ENCODE measurements at regions not wholly inside any gene's neighbourhood (a gene's known extent, or its start where the extent isn't known, plus 50 kb on each side); places are given as distances from the start of the nearest gene placed in this dataset.

DNA sequence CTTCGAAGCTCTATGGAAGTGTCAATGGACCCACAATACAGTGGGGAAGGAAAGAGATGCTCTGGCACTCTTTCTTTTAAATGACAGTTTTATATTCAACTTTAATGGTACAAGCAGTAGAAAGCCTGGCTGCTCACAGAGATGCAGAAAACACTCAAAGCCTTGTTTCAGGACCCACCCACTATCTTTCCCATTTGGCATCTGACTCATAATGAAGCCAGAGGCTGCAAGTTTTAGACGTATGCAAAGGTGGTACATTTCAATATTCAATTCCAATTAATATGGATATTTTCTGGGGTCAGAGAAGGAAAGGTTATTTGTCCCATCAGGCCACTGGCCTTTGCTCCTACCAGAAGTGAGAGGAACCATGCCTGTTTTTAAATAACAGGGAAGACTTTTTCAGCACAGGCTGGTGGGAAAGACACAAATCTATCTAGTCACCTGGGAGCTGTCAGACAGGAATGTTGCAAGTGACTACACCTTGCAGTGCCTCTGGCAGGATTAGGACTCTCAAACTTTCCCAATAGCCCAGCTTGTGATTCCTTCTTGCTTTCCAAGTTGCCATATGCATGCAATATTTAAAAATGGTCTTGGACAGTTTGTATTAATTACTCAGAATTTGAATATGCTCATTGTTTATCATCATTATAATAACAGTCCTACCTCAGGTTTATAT is 70.0 kb upstream of the RAB40AL start:
- H3K4me3 ChIP-seq (ENCODE audit: insufficient read depth, low read length, poor library complexity, severe bottlenecking): no peak overlapping the region
- no peaks in the 10 kb centered on the region for H3F3A ChIP-seq (ENCODE audit: insufficient read depth)
- H3K9me3 ChIP-seq (ENCODE audit: insufficient read depth, low read length): no peaks in the 10 kb centered on the region
- H3K79me2 ChIP-seq (ENCODE audit: insufficient read depth, low read length): no peaks in the 10 kb centered on the region
- H3K27me3 ChIP-seq (ENCODE audit: low read length): no peaks in the 10 kb centered on the region
- TF ChIP-seq EZH2phosphoT487 (conservative IDR thresholded peaks at IDR 0.05; ENCODE audit: low read length) (no peak), CTCF (IDR thresholded peaks at IDR 0.05; ENCODE audit: insufficient read depth, low read length, poor library complexity, severe bottlenecking) (no peak)
- no peaks in the 10 kb centered on the region for H3K36me3 ChIP-seq (ENCODE audit: low read length)
- H3K27ac ChIP-seq (ENCODE audit: low read depth, low read length): no peak overlapping the region
- no peaks in the 10 kb centered on the region for H4K20me1 ChIP-seq (ENCODE audit: low read depth, low read length)
- H3K4me2 ChIP-seq (ENCODE audit: low read depth, low read length, poor library complexity, severe bottlenecking): no peak overlapping the region
- H3K9ac ChIP-seq (ENCODE audit: low read length): no peak overlapping the region
- H2AFZ ChIP-seq (ENCODE audit: low read depth, low read length, severe bottlenecking): no peak overlapping the region
- H3K9me2 ChIP-seq (replicated peaks; ENCODE audit: insufficient read depth, low read length): no peaks in the 10 kb centered on the region

DNA sequence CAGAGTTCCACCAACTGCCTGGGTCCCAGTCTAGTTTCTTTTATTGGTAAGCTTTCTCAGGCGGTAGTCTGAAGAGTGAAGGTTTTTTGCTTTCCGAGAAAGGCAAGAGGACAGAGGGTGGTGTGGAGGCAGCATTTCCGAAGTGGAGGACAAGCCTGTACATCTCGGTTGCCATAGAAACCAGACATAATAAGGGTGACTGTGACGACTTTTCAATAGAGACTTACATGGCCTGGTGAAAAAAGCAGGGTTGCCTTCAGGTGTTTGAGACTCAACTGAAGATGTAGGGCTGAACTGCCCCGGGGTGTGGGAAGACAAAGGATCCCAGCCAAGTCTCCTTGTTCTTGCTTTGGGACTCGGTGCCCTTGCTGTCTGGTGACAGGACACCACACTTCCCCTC is 53.6 kb upstream of the RAB40AL start:
- Histone ChIP-seq H3K9ac (ENCODE audit: low read length) (no peak overlapping the region), H4K20me1 (ENCODE audit: low read depth, low read length) (no peaks in the 10 kb centered on the region), H3F3A (ENCODE audit: insufficient read depth) (no peaks in the 10 kb centered on the region), H2AFZ (ENCODE audit: low read depth, low read length, severe bottlenecking) (no peak overlapping the region), H3K27me3 (ENCODE audit: low read length) (no peaks in the 10 kb centered on the region), H3K79me2 (ENCODE audit: insufficient read depth, low read length) (no peaks in the 10 kb centered on the region), H3K36me3 (ENCODE audit: low read length) (no peaks in the 10 kb centered on the region), H3K27ac (ENCODE audit: low read depth, low read length) (no peak overlapping the region), H3K9me3 (ENCODE audit: insufficient read depth, low read length) (no peaks in the 10 kb centered on the region), H3K4me2 (ENCODE audit: low read depth, low read length, poor library complexity, severe bottlenecking) (no peak overlapping the region), H3K4me3 (ENCODE audit: insufficient read depth, low read length, poor library complexity, severe bottlenecking) (no peak overlapping the region), H3K9me2 (replicated peaks; ENCODE audit: insufficient read depth, low read length) (no peaks in the 10 kb centered on the region)
- no peak for TF ChIP-seq EZH2phosphoT487 (conservative IDR thresholded peaks at IDR 0.05; ENCODE audit: low read length)
- TF ChIP-seq CTCF (IDR thresholded peaks at IDR 0.05; ENCODE audit: insufficient read depth, low read length, poor library complexity, severe bottlenecking): no peak
